ENCODE measurements at regions not wholly inside any gene's neighbourhood (a gene's known extent, or its start where the extent isn't known, plus 50 kb on each side); places are given as distances from the start of the nearest gene placed in this dataset.

GRCh38 chr4:45640281-45640680 is 483.6 kb downstream of the GABRG1 start:
- no peaks in the 10 kb centered on the region for H3K9me3 ChIP-seq (replicated peaks; ENCODE audit: control insufficient read depth, insufficient read depth, low read length)
- H3K4me1 ChIP-seq (ENCODE audit: control insufficient read depth, insufficient read depth, low read length) = no peaks in the 10 kb centered on the region
- no peak overlapping the region for H3K27ac ChIP-seq (ENCODE audit: control insufficient read depth, insufficient read depth)
- H3K4me3 ChIP-seq = no peak overlapping the region
- no peaks in the 10 kb centered on the region for H3K27me3 ChIP-seq (replicated peaks in 1 of 2; ENCODE audit: control insufficient read depth in 2 of 2, insufficient read depth in 2 of 2, low read length in 1 of 2)
- no peak overlapping the region for H2AFZ ChIP-seq (ENCODE audit: control insufficient read depth, low read depth, low read length)
- in situ Hi-C loops (cut with MboI) (no loop called here), intact Hi-C loops (cut with micrococcal nuclease; ENCODE audit: unreplicated experiment) (no loop called here)
- H3K4me2 ChIP-seq (ENCODE audit: control insufficient read depth, insufficient read depth) = no peak overlapping the region
- ChIA-PET CTCF (no interaction called here), RAD21 (ENCODE audit: unreplicated experiment) (no interaction called here), POLR2A (no interaction called here), SMC1A (ENCODE audit: uncharacterized antibody, unreplicated experiment) (no interaction called here)
- no peak for FAIRE-seq
- ATAC-seq = no peak
- no peaks in the 10 kb centered on the region for H4K20me1 ChIP-seq (ENCODE audit: control insufficient read depth, insufficient read depth)
- no peak for DNase-seq (ENCODE audit: low read depth, low spot score)
- no peaks in the 10 kb centered on the region for H3K79me2 ChIP-seq (ENCODE audit: control insufficient read depth, insufficient read depth, low read length)
- BruUV-seq (replicated peaks) = no TSS peak
- no peak overlapping the region for H3K9ac ChIP-seq (ENCODE audit: control insufficient read depth, insufficient read depth, low read length)
- TF ChIP-seq KLF5 (IDR thresholded peaks at IDR 0.05; ENCODE audit: partially characterized antibody) = no peak
- no peak for TF ChIP-seq POLR2AphosphoS5 (IDR thresholded peaks at IDR 0.05; ENCODE audit: low read length)
- TF ChIP-seq ZSCAN29 (IDR thresholded peaks at IDR 0.05) = no peak
- TF ChIP-seq, protein P1, sequence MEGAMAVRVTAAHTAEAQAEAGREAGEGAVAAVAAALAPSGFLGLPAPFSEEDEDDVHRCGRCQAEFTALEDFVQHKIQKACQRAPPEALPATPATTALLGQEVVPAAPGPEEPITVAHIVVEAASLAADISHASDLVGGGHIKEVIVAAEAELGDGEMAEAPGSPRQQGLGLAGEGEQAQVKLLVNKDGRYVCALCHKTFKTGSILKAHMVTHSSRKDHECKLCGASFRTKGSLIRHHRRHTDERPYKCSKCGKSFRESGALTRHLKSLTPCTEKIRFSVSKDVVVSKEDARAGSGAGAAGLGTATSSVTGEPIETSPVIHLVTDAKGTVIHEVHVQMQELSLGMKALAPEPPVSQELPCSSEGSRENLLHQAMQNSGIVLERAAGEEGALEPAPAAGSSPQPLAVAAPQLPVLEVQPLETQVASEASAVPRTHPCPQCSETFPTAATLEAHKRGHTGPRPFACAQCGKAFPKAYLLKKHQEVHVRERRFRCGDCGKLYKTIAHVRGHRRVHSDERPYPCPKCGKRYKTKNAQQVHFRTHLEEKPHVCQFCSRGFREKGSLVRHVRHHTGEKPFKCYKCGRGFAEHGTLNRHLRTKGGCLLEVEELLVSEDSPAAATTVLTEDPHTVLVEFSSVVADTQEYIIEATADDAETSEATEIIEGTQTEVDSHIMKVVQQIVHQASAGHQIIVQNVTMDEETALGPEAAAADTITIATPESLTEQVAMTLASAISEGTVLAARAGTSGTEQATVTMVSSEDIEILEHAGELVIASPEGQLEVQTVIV (IDR thresholded peaks at IDR 0.05; ENCODE audit: borderline replicate concordance, partially characterized antibody) = no peak
- TF ChIP-seq SUZ12 (IDR thresholded peaks at IDR 0.05; ENCODE audit: unreplicated experiment) = no peak
- TF ChIP-seq WRNIP1 (IDR thresholded peaks at IDR 0.05; ENCODE audit: borderline replicate concordance, low read depth, low read length) = no peak
- TF ChIP-seq ZNF274 (IDR thresholded peaks at IDR 0.05; ENCODE audit: insufficient read depth, insufficient read length) = no peak
- TF ChIP-seq KAT2A (conservative IDR thresholded peaks at IDR 0.05; ENCODE audit: control insufficient read depth, low read depth, low read length) = no peak
- TF ChIP-seq, protein P2, sequence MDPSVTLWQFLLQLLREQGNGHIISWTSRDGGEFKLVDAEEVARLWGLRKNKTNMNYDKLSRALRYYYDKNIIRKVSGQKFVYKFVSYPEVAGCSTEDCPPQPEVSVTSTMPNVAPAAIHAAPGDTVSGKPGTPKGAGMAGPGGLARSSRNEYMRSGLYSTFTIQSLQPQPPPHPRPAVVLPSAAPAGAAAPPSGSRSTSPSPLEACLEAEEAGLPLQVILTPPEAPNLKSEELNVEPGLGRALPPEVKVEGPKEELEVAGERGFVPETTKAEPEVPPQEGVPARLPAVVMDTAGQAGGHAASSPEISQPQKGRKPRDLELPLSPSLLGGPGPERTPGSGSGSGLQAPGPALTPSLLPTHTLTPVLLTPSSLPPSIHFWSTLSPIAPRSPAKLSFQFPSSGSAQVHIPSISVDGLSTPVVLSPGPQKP (IDR thresholded peaks at IDR 0.05; ENCODE audit: low read depth, low read length) = no peak
- no peak for TF ChIP-seq YBX1 (IDR thresholded peaks at IDR 0.05)
- no peaks in the 10 kb centered on the region for H3K36me3 ChIP-seq (ENCODE audit: control insufficient read depth in 2 of 2, insufficient read depth in 2 of 2, low read length in 1 of 2)
- 11% methylated on average over 6 of the region's 6 CpGs for WGBS (ENCODE audit: insufficient coverage, insufficient replicate concordance, low lambda C conversion rate, missing lambda C conversion rate)

All from GM12878 (cell line).